IPS DF 4.7 (cell line): ENCODE measurements at regions not wholly inside any gene's neighbourhood (a gene's known extent, or its start where the extent isn't known, plus 50 kb on each side); places are given as distances from the start of the nearest gene placed in this dataset.

Experiments
- DNase-seq: peaks from one replicate; pipeline ENCODE4 v3.0.0-alpha.2; 2013; ENCODE audit warnings: low spot score; ENCODE audit errors: extremely low read depth

- DNase-seq: no peak
Measured at GRCh38 chr6:14453712-14454472, 336.3 kb downstream of the CD83 start.

DNA sequence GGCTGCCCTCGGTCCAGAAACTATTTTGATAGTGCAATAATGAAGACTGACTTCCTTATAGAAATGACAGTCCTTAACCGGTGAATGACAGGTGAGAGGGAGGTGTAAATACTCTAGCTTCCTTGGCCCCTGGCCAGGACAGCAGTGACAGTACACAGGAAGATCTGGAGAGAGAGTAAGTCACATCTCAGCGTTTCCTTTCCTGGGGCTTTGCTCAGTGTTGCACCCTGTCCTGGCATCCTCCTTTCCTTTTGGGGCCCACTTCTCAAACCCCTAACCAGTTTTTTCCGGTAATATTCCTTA, 336.9 kb downstream of the CD83 start:
- no peak for DNase-seq

- DNase-seq: no peak
Measured at GRCh38 chr6:14455427-14455826, 337.9 kb downstream of the CD83 start.

DNA sequence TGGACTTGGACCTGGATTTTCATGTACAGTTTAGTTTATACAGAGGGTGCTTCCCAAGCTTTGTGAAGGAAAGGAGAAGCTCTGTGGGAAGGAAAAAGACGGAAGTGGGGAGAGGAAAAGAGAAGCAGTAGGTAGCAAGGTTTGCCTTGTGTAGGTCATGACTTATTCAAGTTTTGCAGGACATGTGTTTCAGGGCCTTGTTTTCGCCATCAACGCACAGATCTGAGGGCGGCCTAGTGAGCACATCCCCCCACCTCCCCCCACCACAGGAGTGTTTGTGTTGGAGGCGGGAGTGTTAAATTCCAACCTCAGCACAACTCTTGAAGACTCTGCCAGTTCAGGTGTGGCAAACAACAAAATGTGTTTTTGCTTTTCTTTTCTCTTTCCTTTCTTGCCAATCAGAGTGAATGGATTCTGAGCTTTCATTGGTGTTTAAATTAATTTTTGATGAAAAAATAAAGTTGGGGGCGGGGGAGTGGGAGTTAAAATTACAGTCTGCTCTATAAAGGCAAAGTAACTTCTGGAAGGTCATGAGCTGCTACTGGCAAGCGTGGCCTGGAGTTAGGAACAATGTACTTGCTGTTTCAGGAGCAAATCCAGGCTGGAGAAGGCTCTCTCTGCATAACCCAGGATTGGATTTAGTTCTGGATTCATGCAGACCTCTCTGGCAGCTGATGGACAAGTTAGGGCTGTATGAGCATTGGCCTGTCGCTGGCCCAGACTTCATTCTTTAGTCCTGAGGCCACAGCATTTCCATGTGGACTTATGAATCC, 338.5 kb downstream of the CD83 start:
- no peak for DNase-seq

DNA sequence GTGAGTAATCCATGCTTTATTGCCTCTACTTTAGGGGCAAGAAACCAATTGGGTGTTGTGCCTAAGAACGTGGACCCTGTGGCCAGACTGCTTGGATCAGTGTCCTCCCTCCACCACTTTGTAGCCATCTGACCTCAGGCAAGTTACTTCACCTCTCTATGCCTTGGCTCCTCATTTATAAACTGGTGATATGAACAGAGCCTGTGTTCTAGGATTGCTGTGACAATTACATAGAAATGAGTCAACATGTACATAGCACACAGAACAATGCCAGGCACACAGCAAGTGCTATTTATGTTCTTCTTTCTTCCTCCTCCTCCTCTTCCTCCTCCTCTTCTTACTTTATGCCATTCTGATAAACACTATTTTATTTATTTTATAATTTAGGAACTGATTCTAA, 339.4 kb downstream of the CD83 start:
- no peak for DNase-seq

DNA sequence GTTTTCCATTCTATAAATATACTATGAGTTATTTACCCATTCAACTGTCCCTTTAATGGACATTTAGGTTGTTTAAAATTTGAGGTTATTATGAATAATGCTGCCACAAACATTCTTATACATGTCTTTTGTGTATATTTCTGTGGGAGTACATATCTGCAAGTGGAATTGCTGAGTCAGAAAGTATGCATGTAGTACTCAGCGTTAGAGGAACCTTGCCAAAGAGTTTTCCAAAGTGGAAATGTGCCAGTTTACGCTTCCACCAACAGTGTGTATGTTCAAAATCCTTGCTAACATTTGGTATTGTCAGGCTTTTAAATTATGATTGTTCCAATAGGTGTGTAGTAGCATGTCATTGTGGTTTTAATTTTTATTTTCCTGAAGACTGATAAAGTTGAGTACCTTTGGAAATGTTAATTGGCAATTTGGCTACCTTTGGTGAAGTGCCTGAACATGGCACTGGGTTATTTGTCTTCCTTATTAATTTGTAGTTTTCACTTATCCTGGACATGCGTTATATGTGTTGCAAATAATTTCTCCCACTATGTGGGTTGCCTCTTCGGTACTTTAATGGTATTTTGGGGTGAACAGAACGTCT, 341.2 kb downstream of the CD83 start:
- DNase-seq: no peak

- DNase-seq: no peak
Measured at GRCh38 chr6:14459315-14459714, 341.7 kb downstream of the CD83 start.

DNA sequence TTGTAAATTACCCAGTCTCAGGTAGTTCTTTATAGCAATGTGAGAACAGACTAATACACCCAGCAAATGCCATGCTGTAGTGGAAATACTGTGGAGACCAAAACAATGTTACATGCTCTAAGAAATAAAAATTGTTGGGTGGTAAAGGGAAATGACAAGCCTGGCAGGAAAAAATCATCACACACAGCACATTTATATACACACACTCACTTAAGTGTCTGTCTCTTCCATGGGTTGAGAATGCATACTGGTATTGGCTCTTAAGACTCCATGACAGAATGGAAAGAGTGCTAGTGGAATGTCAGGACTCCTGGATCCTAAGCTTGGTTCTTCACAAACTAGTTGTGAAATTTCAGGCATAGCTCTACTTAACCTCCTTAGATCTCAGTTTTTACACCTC, 343.0 kb downstream of the CD83 start:
- DNase-seq: no peak

GRCh38 chr6:14462135-14462534, 344.6 kb downstream of the CD83 start:
- no peak for DNase-seq

DNA sequence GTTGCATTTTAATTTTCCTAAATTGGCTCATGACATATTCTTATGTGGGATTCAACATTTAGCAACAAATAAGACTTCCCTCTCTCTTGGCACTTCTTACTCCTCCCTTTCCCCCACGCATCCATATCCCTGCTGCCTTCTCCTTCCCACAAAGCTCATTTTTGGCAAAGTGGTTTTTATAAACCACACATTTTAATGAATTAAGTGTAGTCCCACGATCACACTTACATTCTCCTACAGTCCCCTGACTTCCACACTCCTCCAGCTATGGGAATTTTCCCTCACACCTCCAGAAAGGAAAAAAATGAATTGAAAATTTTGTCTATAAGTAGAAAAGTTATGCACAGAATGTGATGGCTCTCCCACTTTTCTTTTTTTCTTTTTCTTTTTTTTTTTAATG, 345.0 kb downstream of the CD83 start:
- no peak for DNase-seq

DNA sequence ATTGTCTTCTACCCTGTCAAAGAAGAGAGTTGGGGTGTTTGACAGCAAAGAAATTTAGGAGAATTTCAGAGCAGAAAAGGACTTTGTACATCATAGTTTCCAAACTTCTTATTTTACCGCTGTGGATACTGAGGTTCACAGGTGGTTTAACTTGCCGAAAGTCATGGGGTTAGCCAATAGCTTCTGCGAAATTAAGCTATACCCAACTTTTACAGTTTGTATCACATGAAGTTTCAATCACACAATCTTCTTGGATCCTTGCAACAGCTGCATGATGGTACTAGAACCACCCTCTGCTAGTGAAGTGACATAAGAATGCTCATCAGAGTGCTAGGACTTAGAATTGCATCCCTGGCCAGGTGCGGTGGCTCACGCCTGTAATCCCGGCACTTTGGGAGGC, 345.5 kb downstream of the CD83 start:
- no peak for DNase-seq

DNA sequence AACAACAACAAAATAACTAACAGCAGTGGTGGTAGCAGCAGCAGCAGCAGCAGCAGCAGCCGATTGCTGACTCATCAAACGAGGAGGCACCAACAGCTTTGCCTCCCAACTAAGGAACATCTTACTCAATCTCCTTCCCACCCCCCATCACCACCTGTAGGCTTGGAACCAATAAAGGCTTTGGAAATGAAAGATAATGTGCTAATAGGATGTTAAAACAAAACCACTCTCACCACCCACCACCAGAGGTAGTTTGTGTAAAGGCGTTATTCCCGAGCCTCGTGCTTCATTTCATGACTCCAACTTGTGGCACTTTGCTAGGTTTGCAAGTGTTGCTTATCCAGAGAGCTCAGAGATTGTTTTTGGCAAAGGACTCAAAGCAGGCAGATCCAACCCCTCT, 346.5 kb downstream of the CD83 start:
- peak; percentile 28 for DNase-seq

DNA sequence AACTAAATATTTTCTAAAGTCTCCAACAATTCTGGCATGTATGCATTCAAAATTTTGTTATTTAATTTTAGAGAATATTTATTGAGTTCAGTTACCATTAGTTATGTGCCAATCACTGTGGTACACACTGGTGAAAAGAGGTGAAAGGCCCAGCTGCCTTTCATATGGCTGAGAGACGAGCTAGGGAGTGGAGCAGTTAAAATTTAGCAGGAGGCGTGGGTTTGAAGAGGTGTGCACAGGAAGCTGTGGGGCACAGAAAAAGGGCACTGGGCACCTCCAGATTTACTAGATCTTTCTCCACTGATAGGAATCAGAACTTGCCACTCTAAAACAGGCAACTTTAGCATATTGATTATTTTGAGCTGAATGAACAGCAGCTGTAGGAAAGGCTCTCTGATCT, 347.1 kb downstream of the CD83 start:
- DNase-seq: no peak

- DNase-seq: no peak
Measured at GRCh38 chr6:14466278-14466677, 348.7 kb downstream of the CD83 start.

- no peak for DNase-seq
Measured at GRCh38 chr6:14467591-14467990, 350.0 kb downstream of the CD83 start.

DNA sequence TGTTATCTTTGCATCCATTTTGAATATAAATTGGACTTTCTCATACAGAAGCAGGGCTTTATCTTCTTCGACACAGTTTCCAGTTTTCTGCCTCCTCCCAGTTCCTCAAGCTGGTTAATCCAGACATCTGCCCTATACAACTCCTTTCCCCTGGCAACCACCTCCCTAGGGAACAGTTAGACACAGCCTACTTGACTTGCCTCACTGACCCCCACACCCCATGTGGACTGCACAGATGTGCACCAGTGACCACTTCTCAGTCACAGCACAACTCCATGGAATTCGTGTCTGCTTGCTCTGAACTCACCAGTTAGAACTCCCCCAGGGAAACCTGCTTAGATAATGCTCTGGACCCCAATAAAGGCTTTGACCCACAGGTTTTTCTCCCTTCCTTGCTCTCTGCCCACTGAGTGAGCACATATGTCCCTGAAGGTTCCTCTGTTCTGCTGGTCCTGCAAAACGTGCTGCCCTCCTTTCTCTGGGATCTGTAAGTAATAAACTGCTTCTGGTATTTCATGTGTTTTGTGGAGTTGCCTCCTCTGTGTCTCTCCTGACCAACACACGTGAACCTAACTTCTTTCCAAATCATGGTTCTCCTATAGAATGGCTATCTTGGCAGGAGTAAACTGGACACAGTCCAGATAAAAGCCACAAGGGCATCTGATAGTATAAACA, 351.2 kb downstream of the CD83 start:
- DNase-seq: no peak

DNA sequence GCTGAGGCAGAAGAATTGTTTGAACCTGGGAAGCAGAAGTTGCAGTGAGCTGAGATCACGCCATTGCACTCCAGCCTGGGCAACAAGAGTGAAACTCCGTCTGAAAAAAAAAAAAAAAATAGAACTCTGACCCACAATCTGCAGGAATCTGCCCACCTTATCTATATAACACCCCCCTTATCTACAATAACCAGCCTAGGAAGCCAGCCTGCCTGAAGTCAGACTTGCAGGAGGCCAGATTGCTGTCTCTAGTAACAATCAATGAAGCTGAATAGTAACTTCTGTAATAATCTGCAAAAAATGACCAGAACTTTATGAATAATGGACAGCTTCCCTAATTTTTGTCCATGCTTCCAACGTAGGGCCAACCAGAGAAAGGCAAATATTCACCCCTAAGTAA, 352.5 kb downstream of the CD83 start:
- no peak for DNase-seq

DNA sequence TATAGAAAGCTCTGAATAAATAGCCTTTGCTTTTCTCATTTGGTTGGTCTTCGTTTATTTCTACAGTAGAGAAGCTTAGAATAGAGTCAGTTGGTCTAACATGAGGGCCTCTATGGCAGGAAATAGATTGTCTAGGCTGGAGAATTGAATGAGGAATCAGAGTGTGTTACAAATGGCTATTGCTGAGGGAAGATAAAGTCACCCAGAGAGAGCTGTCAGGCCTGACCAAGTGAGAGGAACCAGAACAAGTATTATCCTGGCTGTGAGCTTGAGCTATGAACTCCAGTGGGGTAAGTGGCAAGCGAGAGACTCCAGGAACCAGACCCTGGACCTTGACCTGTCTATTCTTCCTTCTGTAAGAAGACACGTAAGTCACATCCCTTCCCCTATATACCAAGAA, 353.1 kb downstream of the CD83 start:
- no peak for DNase-seq

DNA sequence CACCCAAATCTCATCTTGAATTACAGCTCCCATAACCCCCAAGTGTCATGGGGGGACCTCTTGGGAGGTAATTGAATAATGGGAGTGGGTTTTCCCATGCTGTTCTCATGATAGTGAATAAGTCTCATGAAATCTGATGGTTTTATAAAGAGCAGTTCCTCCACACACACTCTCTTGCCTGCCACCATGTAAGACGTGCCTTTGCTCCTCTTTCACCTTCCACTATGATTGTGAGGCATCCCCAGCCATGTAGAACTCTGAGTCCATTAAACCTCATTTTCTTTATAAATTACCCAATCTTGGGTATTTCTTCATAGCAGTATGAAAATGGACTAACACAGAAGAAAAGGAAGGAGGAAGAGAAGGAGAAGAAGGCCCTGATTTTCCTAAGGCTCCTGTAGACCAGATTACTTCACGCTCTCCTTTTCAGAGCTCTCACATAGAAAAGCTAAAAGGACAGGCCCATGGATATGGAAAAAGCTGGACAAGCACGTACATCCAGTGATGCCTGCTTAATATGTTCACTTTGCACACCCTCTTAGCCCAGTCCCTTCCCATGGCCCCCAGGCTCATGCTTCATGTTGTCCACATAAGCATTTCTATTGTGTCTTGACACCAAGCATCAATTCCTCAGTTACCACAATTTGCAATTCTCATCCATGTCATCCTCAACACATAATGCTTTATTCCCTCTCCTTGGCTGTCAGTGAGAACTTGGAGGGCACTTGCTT, 354.8 kb downstream of the CD83 start:
- DNase-seq: no peak

GRCh38 chr6:14472986-14473337, 355.4 kb downstream of the CD83 start:
- no peak for DNase-seq

GRCh38 chr6:14474816-14475215, 357.2 kb downstream of the CD83 start:
- no peak for DNase-seq

- no peak for DNase-seq
Measured at GRCh38 chr6:14475306-14475705, 357.7 kb downstream of the CD83 start.
